ENCODE measurements at regions not wholly inside any gene's neighbourhood (a gene's known extent, or its start where the extent isn't known, plus 50 kb on each side); places are given as distances from the start of the nearest gene placed in this dataset.

GRCh38 chr11:109960831-109961230 is 132.4 kb upstream of the ZC3H12C start (continued):
- TF ChIP-seq, protein P1, sequence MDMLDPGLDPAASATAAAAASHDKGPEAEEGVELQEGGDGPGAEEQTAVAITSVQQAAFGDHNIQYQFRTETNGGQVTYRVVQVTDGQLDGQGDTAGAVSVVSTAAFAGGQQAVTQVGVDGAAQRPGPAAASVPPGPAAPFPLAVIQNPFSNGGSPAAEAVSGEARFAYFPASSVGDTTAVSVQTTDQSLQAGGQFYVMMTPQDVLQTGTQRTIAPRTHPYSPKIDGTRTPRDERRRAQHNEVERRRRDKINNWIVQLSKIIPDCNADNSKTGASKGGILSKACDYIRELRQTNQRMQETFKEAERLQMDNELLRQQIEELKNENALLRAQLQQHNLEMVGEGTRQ (IDR thresholded peaks at IDR 0.05; ENCODE audit: borderline replicate concordance, low read depth, low read length), result no peak

DNA sequence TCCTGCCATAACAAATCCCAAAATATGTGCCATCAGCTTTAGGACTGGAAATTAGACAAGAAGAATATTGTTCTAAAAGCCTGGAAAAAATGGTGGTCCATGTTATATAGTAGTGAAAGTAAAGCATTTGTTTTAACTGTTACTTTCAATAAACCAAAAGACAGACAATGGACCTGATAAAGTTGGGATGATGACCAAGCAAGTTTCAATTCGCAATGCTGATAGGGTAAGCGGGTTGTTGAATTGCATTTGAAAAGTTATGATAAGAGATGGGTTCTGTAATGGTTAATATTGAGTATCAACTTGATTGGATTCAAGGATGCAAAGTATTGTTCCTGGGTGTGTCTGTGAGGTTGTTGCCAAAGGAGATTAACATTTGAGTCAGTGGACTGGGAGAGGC is 131.9 kb upstream of the ZC3H12C start:
- TF ChIP-seq RXRA (IDR thresholded peaks at IDR 0.05; ENCODE audit: borderline replicate concordance, low read depth) (no peak), RFX5 (IDR thresholded peaks at IDR 0.05; ENCODE audit: low read length) (no peak), GATA2 (CRISPR knock-in tag; IDR thresholded peaks at IDR 0.05) (no peak), EP300 (IDR thresholded peaks at IDR 0.05; ENCODE audit: borderline replicate concordance in 1 of 2, low read depth in 1 of 2, low read length in 1 of 2) (no peak), ELF1 (IDR thresholded peaks at IDR 0.05) (no peak), NFIC (IDR thresholded peaks at IDR 0.05; ENCODE audit: borderline replicate concordance) (no peak), RCOR1 (IDR thresholded peaks at IDR 0.05; ENCODE audit: low read length) (no peak), MEF2A (IDR thresholded peaks at IDR 0.05; ENCODE audit: borderline replicate concordance, low read depth) (no peak), NRF1 (IDR thresholded peaks at IDR 0.05; ENCODE audit: low read depth, low read length) (no peak), SMC3 (IDR thresholded peaks at IDR 0.05; ENCODE audit: low read depth, low read length) (no peak), TAF1 (IDR thresholded peaks at IDR 0.05; ENCODE audit: borderline replicate concordance, low read depth, low read length) (no peak), JUND (IDR thresholded peaks at IDR 0.05) (no peak), RAD21 (IDR thresholded peaks at IDR 0.05; ENCODE audit: low read length) (no peak)
- TF ChIP-seq, protein P2, sequence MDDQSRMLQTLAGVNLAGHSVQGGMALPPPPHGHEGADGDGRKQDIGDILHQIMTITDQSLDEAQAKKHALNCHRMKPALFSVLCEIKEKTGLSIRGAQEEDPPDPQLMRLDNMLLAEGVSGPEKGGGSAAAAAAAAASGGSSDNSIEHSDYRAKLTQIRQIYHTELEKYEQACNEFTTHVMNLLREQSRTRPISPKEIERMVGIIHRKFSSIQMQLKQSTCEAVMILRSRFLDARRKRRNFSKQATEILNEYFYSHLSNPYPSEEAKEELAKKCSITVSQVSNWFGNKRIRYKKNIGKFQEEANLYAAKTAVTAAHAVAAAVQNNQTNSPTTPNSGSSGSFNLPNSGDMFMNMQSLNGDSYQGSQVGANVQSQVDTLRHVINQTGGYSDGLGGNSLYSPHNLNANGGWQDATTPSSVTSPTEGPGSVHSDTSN (IDR thresholded peaks at IDR 0.05), result no peak
- TF ChIP-seq, protein P1 (IDR thresholded peaks at IDR 0.05; ENCODE audit: borderline replicate concordance, low read depth, low read length), result no peak
- TF ChIP-seq, protein P3, sequence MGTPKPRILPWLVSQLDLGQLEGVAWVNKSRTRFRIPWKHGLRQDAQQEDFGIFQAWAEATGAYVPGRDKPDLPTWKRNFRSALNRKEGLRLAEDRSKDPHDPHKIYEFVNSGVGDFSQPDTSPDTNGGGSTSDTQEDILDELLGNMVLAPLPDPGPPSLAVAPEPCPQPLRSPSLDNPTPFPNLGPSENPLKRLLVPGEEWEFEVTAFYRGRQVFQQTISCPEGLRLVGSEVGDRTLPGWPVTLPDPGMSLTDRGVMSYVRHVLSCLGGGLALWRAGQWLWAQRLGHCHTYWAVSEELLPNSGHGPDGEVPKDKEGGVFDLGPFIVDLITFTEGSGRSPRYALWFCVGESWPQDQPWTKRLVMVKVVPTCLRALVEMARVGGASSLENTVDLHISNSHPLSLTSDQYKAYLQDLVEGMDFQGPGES (IDR thresholded peaks at IDR 0.05; ENCODE audit: low read depth, low read length), result no peak
- TF ChIP-seq, protein P4, sequence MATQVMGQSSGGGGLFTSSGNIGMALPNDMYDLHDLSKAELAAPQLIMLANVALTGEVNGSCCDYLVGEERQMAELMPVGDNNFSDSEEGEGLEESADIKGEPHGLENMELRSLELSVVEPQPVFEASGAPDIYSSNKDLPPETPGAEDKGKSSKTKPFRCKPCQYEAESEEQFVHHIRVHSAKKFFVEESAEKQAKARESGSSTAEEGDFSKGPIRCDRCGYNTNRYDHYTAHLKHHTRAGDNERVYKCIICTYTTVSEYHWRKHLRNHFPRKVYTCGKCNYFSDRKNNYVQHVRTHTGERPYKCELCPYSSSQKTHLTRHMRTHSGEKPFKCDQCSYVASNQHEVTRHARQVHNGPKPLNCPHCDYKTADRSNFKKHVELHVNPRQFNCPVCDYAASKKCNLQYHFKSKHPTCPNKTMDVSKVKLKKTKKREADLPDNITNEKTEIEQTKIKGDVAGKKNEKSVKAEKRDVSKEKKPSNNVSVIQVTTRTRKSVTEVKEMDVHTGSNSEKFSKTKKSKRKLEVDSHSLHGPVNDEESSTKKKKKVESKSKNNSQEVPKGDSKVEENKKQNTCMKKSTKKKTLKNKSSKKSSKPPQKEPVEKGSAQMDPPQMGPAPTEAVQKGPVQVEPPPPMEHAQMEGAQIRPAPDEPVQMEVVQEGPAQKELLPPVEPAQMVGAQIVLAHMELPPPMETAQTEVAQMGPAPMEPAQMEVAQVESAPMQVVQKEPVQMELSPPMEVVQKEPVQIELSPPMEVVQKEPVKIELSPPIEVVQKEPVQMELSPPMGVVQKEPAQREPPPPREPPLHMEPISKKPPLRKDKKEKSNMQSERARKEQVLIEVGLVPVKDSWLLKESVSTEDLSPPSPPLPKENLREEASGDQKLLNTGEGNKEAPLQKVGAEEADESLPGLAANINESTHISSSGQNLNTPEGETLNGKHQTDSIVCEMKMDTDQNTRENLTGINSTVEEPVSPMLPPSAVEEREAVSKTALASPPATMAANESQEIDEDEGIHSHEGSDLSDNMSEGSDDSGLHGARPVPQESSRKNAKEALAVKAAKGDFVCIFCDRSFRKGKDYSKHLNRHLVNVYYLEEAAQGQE (IDR thresholded peaks at IDR 0.05; ENCODE audit: low read depth, low read length), result no peak
- Histone ChIP-seq H3K4me3 (ENCODE audit: low read depth in 2 of 2, low read length in 1 of 2) (no peak overlapping the region), H3K36me3 (replicated peaks in 1 of 2; ENCODE audit: control insufficient read depth in 1 of 2, insufficient read depth in 2 of 2, low read length in 1 of 2) (no peaks in the 10 kb centered on the region), H3K27ac (ENCODE audit: low read depth in 2 of 2, low read length in 1 of 2) (no peak overlapping the region), H3K4me1 (ENCODE audit: control insufficient read depth in 1 of 2, insufficient read depth in 2 of 2, low read depth in 1 of 2, low read length in 1 of 2) (peaks cover 0 to 25% of the 10 kb centered on the region in 2 experiments; a peak in 1 of 4 replicates), H3K27me3 (ENCODE audit: insufficient read depth) (no peaks in the 10 kb centered on the region), H3K9ac (no peak overlapping the region), H4K20me1 (ENCODE audit: insufficient read depth) (no peaks in the 10 kb centered on the region), H3K9me3 (no peaks in the 10 kb centered on the region), H2AFZ (ENCODE audit: low read depth) (no peak overlapping the region), H3K79me2 (ENCODE audit: insufficient read depth) (no peaks in the 10 kb centered on the region), H3F3A (replicated peaks; ENCODE audit: insufficient read depth) (no peaks in the 10 kb centered on the region), H3K9me2 (no peaks in the 10 kb centered on the region), H3K4me2 (no peak overlapping the region)
- POLR2A ChIA-PET, result no interaction called here
- CTCF ChIA-PET, result interaction anchor here (0.7 to 1.2 kb wide), 2 partner anchors 22 to 240 kb away, joined by 3 to 5 read pairs; no protein-coding TSS in a partner anchor
- DNase-seq, result no peak
- 70% methylated on average over 2 of the region's 2 CpGs for WGBS (ENCODE audit: low lambda C conversion rate)

All from SK-N-SH (cell line).